IMR-90 (cell line): ENCODE measurements at regions not wholly inside any gene's neighbourhood (a gene's known extent, or its start where the extent isn't known, plus 50 kb on each side); places are given as distances from the start of the nearest gene placed in this dataset.

Experiments
- ATAC-seq: fragments of 200-7000 bp; cut with Tn5 transposase; 2 replicates; pipeline ENCODE4 v1.9.1; 2020; ENCODE audit warnings: low read depth, mild to moderate bottlenecking, moderate library complexity
- BruUV-seq: library from RNA; stranded (reverse); fragments of 400-500 nt; replicated peaks from 2 replicates; lab custom pipeline; 2021; lab: Mats Ljungman, UMichigan
- CTCF ChIA-PET: fragments of 300-600 bp; formaldehyde crosslinking; extraction: SDS; loops from one replicate; lab custom pipeline; 2021; ENCODE audit warnings: antibody characterized with exemption; lab: Yijun Ruan, JAX
- POLR2A ChIA-PET: fragments of 300-600 bp; sonication (Branson Sonifier 250); formaldehyde crosslinking; loops from one replicate; lab custom pipeline; 2022; ENCODE audit warnings: antibody characterized with exemption; ENCODE audit not compliant: unreplicated experiment; lab: Charles Lee
- DNase-seq: peaks from one replicate; pipeline ENCODE4 v3.0.0; 2013
- H2AFZ ChIP-seq: replicated peaks from 2 replicates; pipeline ENCODE3; 2013; ENCODE audit warnings: low read length, mild to moderate bottlenecking; ENCODE audit not compliant: poor library complexity
- H2AK5ac ChIP-seq: 2 replicates; pipeline ENCODE4 v1.6.1; 2013; ENCODE audit warnings: low read depth, low read length, inconsistent platforms
- H2AK9ac ChIP-seq: replicated peaks from 2 replicates; pipeline ENCODE3; 2013; ENCODE audit warnings: mild to moderate bottlenecking, low read depth, low read length, moderate library complexity; ENCODE audit not compliant: poor library complexity
- H2BK120ac ChIP-seq: 2 replicates; pipeline ENCODE4 v1.6.1; 2013; ENCODE audit warnings: low read depth, low read length, inconsistent platforms
- H2BK15ac ChIP-seq: 3 replicates; pipeline ENCODE4 v1.6.1; 2013; ENCODE audit warnings: low read depth, low read length, inconsistent platforms
- H2BK20ac ChIP-seq: 2 replicates; pipeline ENCODE4 v1.6.1; 2013; ENCODE audit warnings: low read depth, mild to moderate bottlenecking, inconsistent platforms, low read length, moderate library complexity
- H2BK5ac ChIP-seq: 2 replicates; pipeline ENCODE4 v1.6.1; 2013; ENCODE audit warnings: mild to moderate bottlenecking, low read depth, low read length, inconsistent platforms; ENCODE audit not compliant: poor library complexity, severe bottlenecking
- H3K14ac ChIP-seq: replicated peaks from 2 replicates; pipeline ENCODE4 v1.6.1; 2013; ENCODE audit warnings: low read depth, low read length, inconsistent platforms
- H3K18ac ChIP-seq: 2 replicates; pipeline ENCODE4 v1.6.1; 2013; ENCODE audit warnings: low read depth, low read length, control low read depth
- H3K23ac ChIP-seq: 2 replicates; pipeline ENCODE4 v1.6.1; 2013; ENCODE audit warnings: low read depth, low read length, inconsistent platforms
- H3K27ac ChIP-seq: 2 replicates; pipeline ENCODE4 v1.5.1; 2013; ENCODE audit warnings: mild to moderate bottlenecking, control low read depth, low read length; ENCODE audit not compliant: insufficient read depth
- H3K27me3 ChIP-seq: 2 replicates; pipeline ENCODE4 v1.6.1; 2013; ENCODE audit warnings: low read length; ENCODE audit not compliant: control insufficient read depth, insufficient read depth
- H3K36me3 ChIP-seq: 2 replicates; pipeline ENCODE4 v1.6.1; 2013; ENCODE audit warnings: low read length, mixed read lengths; ENCODE audit not compliant: control insufficient read depth, insufficient read depth
- H3K4ac ChIP-seq: 2 replicates; pipeline ENCODE4 v1.6.1; 2013; ENCODE audit warnings: low read depth, low read length, inconsistent platforms
- H3K4me1 ChIP-seq: 2 replicates; pipeline ENCODE4 v1.6.1; 2013; ENCODE audit warnings: low read length, mixed read lengths; ENCODE audit not compliant: control insufficient read depth, insufficient read depth
- H3K4me2 ChIP-seq: 2 replicates; pipeline ENCODE4 v1.6.1; 2013; ENCODE audit warnings: low read depth, mild to moderate bottlenecking, control low read depth, low read length, moderate library complexity
- H3K4me3 ChIP-seq: 2 replicates; pipeline ENCODE4 v1.5.1; 2013; ENCODE audit warnings: low read depth, mild to moderate bottlenecking, control low read depth, low read length, moderate library complexity; ENCODE audit not compliant: insufficient read depth
- H3K56ac ChIP-seq: 2 replicates; pipeline ENCODE4 v1.6.1; 2013; ENCODE audit warnings: low read length, inconsistent platforms; ENCODE audit not compliant: insufficient read depth; ENCODE audit errors: extremely low read depth
- H3K79me1 ChIP-seq, 2 experiments: 2 replicates each; pipeline ENCODE4 v1.6.1; 2013; ENCODE audit warnings: low read length in 2 of 2, inconsistent platforms in 1 of 2, low read depth in 1 of 2
- H3K9ac ChIP-seq: 2 replicates; pipeline ENCODE4 v1.6.1; 2013; ENCODE audit warnings: low read depth, low read length, control low read depth
- H3K9me1 ChIP-seq: 2 replicates; pipeline ENCODE4 v1.6.1; 2013; ENCODE audit warnings: low read length, inconsistent platforms; ENCODE audit not compliant: insufficient read depth
- H3K9me3 ChIP-seq: 2 replicates; pipeline ENCODE4 v1.6.1; 2013; ENCODE audit warnings: low read length; ENCODE audit not compliant: control insufficient read depth, insufficient read depth
- H4K20me1 ChIP-seq: 2 replicates; pipeline ENCODE4 v1.6.1; 2013; ENCODE audit warnings: low read length, inconsistent platforms; ENCODE audit not compliant: insufficient read depth
- H4K5ac ChIP-seq: 2 replicates; pipeline ENCODE4 v1.6.1; 2013; ENCODE audit warnings: mild to moderate bottlenecking, low read depth, low read length, control low read depth
- H4K8ac ChIP-seq, 2 experiments: 2 replicates each; pipeline ENCODE4 v1.6.1; 2013; ENCODE audit warnings: low read depth in 2 of 2, low read length in 2 of 2, control low read depth in 1 of 2, inconsistent platforms in 1 of 2
- H4K91ac ChIP-seq: 2 replicates; pipeline ENCODE4 v1.6.1; 2013; ENCODE audit warnings: low read depth, low read length, inconsistent platforms; ENCODE audit not compliant: insufficient read depth
- BHLHE40 ChIP-seq: fragments of 150-350 bp; IDR thresholded peaks from 2 replicates; pipeline ENCODE4 v1.6.1; 2016; ENCODE audit warnings: mild to moderate bottlenecking, low read depth, low read length
- CEBPB ChIP-seq: IDR thresholded peaks from 2 replicates; pipeline ENCODE4 v1.6.1; 2012; ENCODE audit warnings: low read depth, low read length, improper control_type of control experiment
- CHD1 ChIP-seq: IDR thresholded peaks from 2 replicates; pipeline ENCODE4 v1.6.1; 2012; ENCODE audit warnings: low read depth, low read length, improper control_type of control experiment
- CTCF ChIP-seq: conservative IDR thresholded peaks from 2 replicates; pipeline ENCODE4 v1.5.1; 2012; ENCODE audit warnings: mild to moderate bottlenecking, low read depth, low read length, improper control_type of control experiment
- ELK1 ChIP-seq: fragments of 150-350 bp; IDR thresholded peaks from 2 replicates; pipeline ENCODE4 v1.6.1; 2016; ENCODE audit warnings: low read depth, mild to moderate bottlenecking, low read length, moderate library complexity, borderline replicate concordance
- FOS ChIP-seq: fragments of 150-350 bp; IDR thresholded peaks from 2 replicates; pipeline ENCODE4 v1.6.1; 2016; ENCODE audit warnings: low read depth, low read length
- MAFK ChIP-seq: IDR thresholded peaks from 2 replicates; pipeline ENCODE4 v1.6.1; 2012; ENCODE audit warnings: low read depth, low read length, improper control_type of control experiment
- MAZ ChIP-seq: IDR thresholded peaks from 2 replicates; pipeline ENCODE4 v1.6.1; 2012; ENCODE audit warnings: low read depth, mild to moderate bottlenecking, low read length, improper control_type of control experiment, moderate library complexity, borderline replicate concordance
- MXI1 ChIP-seq: IDR thresholded peaks from 2 replicates; pipeline ENCODE4 v1.6.1; 2012; ENCODE audit warnings: low read depth, mild to moderate bottlenecking, low read length, moderate library complexity, borderline replicate concordance
- NFE2L2 ChIP-seq: fragments of 150-350 bp; IDR thresholded peaks from 2 replicates; pipeline ENCODE4 v1.6.1; 2016; ENCODE audit warnings: low read depth, mild to moderate bottlenecking, low read length
- POLR2A ChIP-seq: IDR thresholded peaks from 2 replicates; pipeline ENCODE4 v1.6.1; 2012; ENCODE audit warnings: mild to moderate bottlenecking, low read depth, low read length
- RAD21 ChIP-seq: IDR thresholded peaks from 2 replicates; pipeline ENCODE4 v1.6.1; 2012; ENCODE audit warnings: low read length, improper control_type of control experiment
- RCOR1 ChIP-seq: IDR thresholded peaks from 2 replicates; pipeline ENCODE4 v1.6.1; 2012; ENCODE audit warnings: mild to moderate bottlenecking, low read length, improper control_type of control experiment; ENCODE audit not compliant: insufficient replicate concordance
- RFX5 ChIP-seq: IDR thresholded peaks from 2 replicates; pipeline ENCODE4 v1.8.0; 2012; ENCODE audit warnings: low read depth, mild to moderate bottlenecking, low read length, moderate library complexity
- SMC3 ChIP-seq: fragments of 150-350 bp; IDR thresholded peaks from 2 replicates; pipeline ENCODE4 v1.6.1; 2016; ENCODE audit warnings: low read depth, mild to moderate bottlenecking, antibody characterized with exemption, low read length, moderate library complexity
- USF2 ChIP-seq: fragments of 150-350 bp; IDR thresholded peaks from 2 replicates; pipeline ENCODE4 v1.6.1; 2017; ENCODE audit warnings: mild to moderate bottlenecking, antibody characterized with exemption, low read length, low read depth
- WGBS, 2 experiments: methylation state at CpG; one replicate each; pipeline versions ENCODE4 v1.1.5 to v1.1.7; 2013; ENCODE audit warnings: missing lambda C conversion rate in 2 of 2; ENCODE audit not compliant: insufficient read length in 1 of 2; ENCODE audit errors: extremely low coverage in 2 of 2; 5-methylcytosine and 5-hydroxymethylcytosine counted together
- dilution Hi-C: fragments of 300-500 bp; cut with HindIII; formaldehyde crosslinking; loops from one replicate; pipeline ENCODE4 v1.14.3; 2018; ENCODE audit warnings: low sequenced_read_pairs; ENCODE audit not compliant: unreplicated experiment
- in situ Hi-C: fragments of 300-500 bp; cut with MboI; formaldehyde crosslinking; loops from 3 replicates; pipeline ENCODE4 v1.14.3; 2019; ENCODE audit warnings: low sequenced_read_pairs, inconsistent platforms, mixed read lengths
- intact Hi-C: fragments of 100-400 bp; cut with micrococcal nuclease; formaldehyde crosslinking; loops from 2 replicates; pipeline ENCODE4 v1.10.0; 2022

GRCh38 chrX:43283187-43283586, 372.9 kb upstream of the MAOA start:
- no peak overlapping the region for H3K14ac ChIP-seq
- no TSS peak for BruUV-seq
- TF ChIP-seq POLR2A (no peak), RCOR1 (no peak), CEBPB (no peak), SMC3 (no peak), RFX5 (no peak), MAZ (no peak), USF2 (no peak), RAD21 (no peak), NFE2L2 (no peak), MXI1 (no peak), ELK1 (no peak), FOS (no peak), BHLHE40 (no peak), MAFK (no peak), CTCF (no peak), CHD1 (no peak)
- POLR2A ChIA-PET = no interaction called here
- no peak overlapping the region for H2AK9ac ChIP-seq
- H3K56ac ChIP-seq = no peak overlapping the region
- CTCF ChIA-PET = no interaction called here
- peaks cover 11% of the 10 kb centered on the region; the same call in 1 of the 2 replicates for H3K9me3 ChIP-seq
- no peak for ATAC-seq
- no peak overlapping the region for H2AFZ ChIP-seq
- H3K9me1 ChIP-seq = no peaks in the 10 kb centered on the region
- H4K20me1 ChIP-seq = no peaks in the 10 kb centered on the region
- H2BK120ac ChIP-seq = no peak overlapping the region
- H3K27ac ChIP-seq = no peak overlapping the region
- in situ Hi-C loops = no loop called here
- no peak overlapping the region for H2BK15ac ChIP-seq
- dilution Hi-C loops = no loop called here
- H3K9ac ChIP-seq = no peak overlapping the region
- H3K4me2 ChIP-seq = no peak overlapping the region
- no peak overlapping the region for H4K91ac ChIP-seq
- no peak overlapping the region for H2BK20ac ChIP-seq
- H2AK5ac ChIP-seq = no peak overlapping the region
- no peak overlapping the region for H3K23ac ChIP-seq
- no peak overlapping the region for H4K5ac ChIP-seq
- H2BK5ac ChIP-seq = no peak overlapping the region
- no peak overlapping the region for H4K8ac ChIP-seq
- WGBS, 2 experiments = 0% methylated on average over 1 of the region's 1 CpG; no CpG with 5 or more reads in 1 of the 2 experiments
- intact Hi-C loops = no loop called here
- H3K4me1 ChIP-seq = no peaks in the 10 kb centered on the region
- no peaks in the 10 kb centered on the region for H3K36me3 ChIP-seq
- H3K79me1 ChIP-seq = no peaks in the 10 kb centered on the region
- no peak for DNase-seq
- H3K4me3 ChIP-seq = no peak overlapping the region
- H3K18ac ChIP-seq = no peak overlapping the region
- H3K4ac ChIP-seq = no peak overlapping the region
- no peaks in the 10 kb centered on the region for H3K27me3 ChIP-seq
